Activated naive CD4-positive, alpha-beta T cell treated with anti-CD3 and anti-CD28 coated beads, Interleukin-2, amount 50 U/mL, for 72 hours (primary cell): ENCODE measurements at regions not wholly inside any gene's neighbourhood (a gene's known extent, or its start where the extent isn't known, plus 50 kb on each side); places are given as distances from the start of the nearest gene placed in this dataset.
"Not testable (repeated sequence)": the region's sequence is repeated elsewhere in the genome, so short reads cannot be mapped to it uniquely, and the experiment has no call there.

Experiments
- ATAC-seq, 2 donors: fragments of 150-1000 bp; cut with Tn5 transposase; 2 replicates each; pipeline ENCODE4 v1.10.0; 2021; ENCODE audit warnings: mild to moderate bottlenecking in 2 of 2, moderate library complexity in 2 of 2
- DNase-seq, 2 donors: peaks; one replicate each; pipeline ENCODE4 v3.0.0; 2021 to 2022; ENCODE audit warnings: low spot score in 2 of 2
- H3K27ac Mint-ChIP-seq, 2 donors: one replicate each; pipeline ENCODE4 v1.8.0; 2022; ENCODE audit warnings: mild to moderate bottlenecking in 2 of 2, mixed read lengths in 2 of 2
- H3K36me3 Mint-ChIP-seq, 2 donors: one replicate each; pipeline ENCODE4 v1.8.0; 2022; ENCODE audit warnings: mixed read lengths in 2 of 2
- H3K9me3 Mint-ChIP-seq, 2 donors: one replicate each; pipeline ENCODE4 v1.8.0; 2022; ENCODE audit warnings: mixed read lengths in 2 of 2

DNA sequence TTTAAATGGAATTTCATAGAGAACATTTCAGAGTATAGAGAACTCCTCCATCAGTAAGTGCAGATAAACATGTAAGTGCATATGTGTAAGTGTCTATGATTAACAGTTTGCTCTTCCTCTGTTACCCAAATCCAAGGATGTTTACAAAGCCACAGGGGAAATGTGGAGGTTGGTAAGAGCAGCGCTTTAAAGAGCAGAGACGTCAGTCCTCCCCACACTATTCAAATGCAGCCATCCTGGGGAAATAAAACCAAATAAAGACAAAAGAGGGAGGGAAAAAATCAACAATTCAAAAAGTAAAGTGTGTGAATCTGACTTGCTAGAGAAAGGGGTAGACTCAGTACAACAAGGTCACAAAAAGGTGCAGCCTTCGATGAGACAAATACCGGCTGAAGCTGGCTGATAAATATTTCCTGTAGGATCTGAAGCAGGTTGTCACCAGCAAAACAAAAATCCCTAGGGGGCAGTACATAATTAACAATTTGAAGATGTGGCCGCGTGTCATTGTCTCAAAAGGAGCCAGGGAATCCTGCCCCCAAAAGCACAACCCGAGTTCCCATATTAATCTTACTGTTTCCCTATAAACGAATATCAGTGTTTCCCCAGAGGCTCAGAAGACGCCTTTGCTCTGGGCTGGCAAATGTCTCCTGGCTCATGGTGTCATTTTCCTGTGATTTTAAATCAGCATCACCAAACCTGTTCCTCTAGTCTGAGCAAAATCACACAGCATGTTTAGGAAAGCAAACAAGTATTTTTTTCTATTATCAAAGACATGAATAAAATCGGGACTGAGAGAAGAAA is 216.5 kb downstream of the CDCA7 start:
- H3K36me3 Mint-ChIP-seq: peaks cover 0 to 7% of the 10 kb centered on the region in 2 donors
- ATAC-seq: no peak

DNA sequence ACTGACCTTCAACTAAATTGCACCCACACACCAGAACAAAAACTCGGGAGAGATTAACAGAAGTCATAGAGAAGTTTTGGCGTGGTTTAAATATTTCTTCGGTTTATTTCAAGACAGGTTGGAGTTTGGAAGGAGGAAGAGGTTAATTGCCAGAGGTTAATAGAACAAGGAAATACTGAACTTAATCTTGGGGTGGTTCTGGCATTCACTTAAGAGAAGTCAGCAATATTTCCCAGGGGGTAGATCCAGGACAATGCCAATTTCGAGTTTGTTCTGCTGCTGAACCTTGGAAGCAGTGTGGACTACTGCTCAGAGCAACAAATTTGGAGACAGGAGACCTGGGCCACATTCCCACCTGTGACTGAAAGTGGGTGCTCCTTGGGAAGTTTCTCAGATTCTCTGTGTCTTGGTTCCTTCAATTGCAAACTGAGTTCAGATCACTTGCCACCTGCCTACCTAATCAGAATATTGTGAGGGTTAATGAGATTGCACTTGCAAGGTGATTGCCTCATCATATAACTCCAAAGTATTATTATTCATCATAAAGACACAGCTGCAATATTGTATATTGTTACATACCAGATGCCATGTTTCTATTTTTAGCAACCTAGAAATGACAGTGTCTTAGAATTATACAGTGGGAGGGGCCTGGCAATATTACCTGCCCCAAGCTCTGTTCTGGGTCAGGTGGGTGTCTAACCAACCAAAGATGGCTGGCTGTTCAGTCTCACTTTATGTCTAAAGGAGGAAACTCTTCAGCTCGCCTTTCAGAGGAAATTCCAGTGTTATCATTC is 217.4 kb downstream of the CDCA7 start:
- ATAC-seq: no peak
- Mint-ChIP-seq H3K27ac (no peak overlapping the region), H3K9me3 (peaks cover 4 to 5% of the 10 kb centered on the region in 2 donors), H3K36me3 (peaks cover 0 to 7% of the 10 kb centered on the region in 2 donors)
- DNase-seq: no peak

More for the DNA sequence above, 216.5 kb downstream of the CDCA7 start:
- H3K27ac Mint-ChIP-seq: no peak overlapping the region
- no peak for DNase-seq
- H3K9me3 Mint-ChIP-seq: peaks cover 4 to 5% of the 10 kb centered on the region in 2 donors

- ATAC-seq: no peak
- peaks cover 0 to 7% of the 10 kb centered on the region in 2 donors for H3K36me3 Mint-ChIP-seq
- DNase-seq: no peak
- no peak overlapping the region for H3K27ac Mint-ChIP-seq
- peaks cover 4 to 5% of the 10 kb centered on the region in 2 donors for H3K9me3 Mint-ChIP-seq
Observed at GRCh38 chr2:173572848-173573247, 218.2 kb downstream of the CDCA7 start.

GRCh38 chr2:173573782-173574181 is 219.1 kb downstream of the CDCA7 start:
- not testable (repeated sequence) for H3K9me3 Mint-ChIP-seq

GRCh38 chr2:173574324-173575112 is 219.8 kb downstream of the CDCA7 start:
- Mint-ChIP-seq H3K36me3 (peaks cover 0 to 7% of the 10 kb centered on the region in 2 donors), H3K9me3 (peaks cover 4 to 5% of the 10 kb centered on the region in 2 donors), H3K27ac (no peak overlapping the region)
- ATAC-seq (no peak), DNase-seq (no peak)

More at GRCh38 chr2:173573782-173574181, 219.1 kb downstream of the CDCA7 start:
- not testable (repeated sequence) for H3K36me3 Mint-ChIP-seq, ATAC-seq, H3K27ac Mint-ChIP-seq, DNase-seq

GRCh38 chr2:173578404-173579107 is 223.9 kb downstream of the CDCA7 start:
- ATAC-seq (no peak), DNase-seq (no peak)
- H3K27ac Mint-ChIP-seq: no peak overlapping the region
- peaks cover 4 to 5% of the 10 kb centered on the region in 2 donors for H3K9me3 Mint-ChIP-seq
- peaks cover 0 to 7% of the 10 kb centered on the region in 2 donors for H3K36me3 Mint-ChIP-seq

- Mint-ChIP-seq H3K36me3 (peaks cover 0 to 6% of the 10 kb centered on the region in 2 donors), H3K9me3 (peaks cover 4 to 5% of the 10 kb centered on the region in 2 donors), H3K27ac (no peak overlapping the region)
- no peak for ATAC-seq
- no peak for DNase-seq
Observed at GRCh38 chr2:173580351-173580750, 225.7 kb downstream of the CDCA7 start.

GRCh38 chr2:173580956-173581355 is 226.3 kb downstream of the CDCA7 start:
- Mint-ChIP-seq H3K36me3 (peaks cover 0 to under 1% of the 10 kb centered on the region in 2 donors), H3K27ac (no peak overlapping the region), H3K9me3 (no peaks in the 10 kb centered on the region)
- DNase-seq (no peak), ATAC-seq (no peak)

DNA sequence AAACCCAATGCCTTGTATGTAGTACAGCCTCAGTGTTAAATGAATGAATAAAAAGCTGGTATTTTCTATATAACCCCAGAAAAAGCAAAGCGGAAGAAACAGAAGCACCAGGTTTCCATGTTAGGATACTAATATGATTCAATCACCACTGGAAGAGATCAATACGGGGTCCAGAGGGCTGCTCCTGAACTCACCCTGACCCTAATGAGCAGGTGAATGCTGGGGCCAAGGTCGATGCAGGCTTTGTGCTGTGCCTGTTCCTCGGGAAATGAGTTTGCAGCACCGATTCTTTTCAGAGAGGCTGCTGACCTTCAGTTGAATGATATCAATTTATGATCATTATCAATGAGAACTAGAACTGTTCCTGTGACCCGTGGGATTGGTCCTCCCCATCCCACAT is 228.5 kb downstream of the CDCA7 start:
- H3K36me3 Mint-ChIP-seq: no peaks in the 10 kb centered on the region
- no peak overlapping the region for H3K27ac Mint-ChIP-seq
- no peak for DNase-seq
- ATAC-seq: no peak
- no peaks in the 10 kb centered on the region for H3K9me3 Mint-ChIP-seq

- ATAC-seq (no peak), DNase-seq (no peak)
- Mint-ChIP-seq H3K36me3 (no peaks in the 10 kb centered on the region), H3K27ac (no peak overlapping the region), H3K9me3 (no peaks in the 10 kb centered on the region)
Observed at GRCh38 chr2:173584000-173584399, 229.3 kb downstream of the CDCA7 start.

GRCh38 chr2:173584676-173585458 is 230.2 kb downstream of the CDCA7 start:
- no peak for ATAC-seq
- Mint-ChIP-seq H3K27ac (no peak overlapping the region), H3K9me3 (no peaks in the 10 kb centered on the region), H3K36me3 (no peaks in the 10 kb centered on the region)
- no peak for DNase-seq

DNA sequence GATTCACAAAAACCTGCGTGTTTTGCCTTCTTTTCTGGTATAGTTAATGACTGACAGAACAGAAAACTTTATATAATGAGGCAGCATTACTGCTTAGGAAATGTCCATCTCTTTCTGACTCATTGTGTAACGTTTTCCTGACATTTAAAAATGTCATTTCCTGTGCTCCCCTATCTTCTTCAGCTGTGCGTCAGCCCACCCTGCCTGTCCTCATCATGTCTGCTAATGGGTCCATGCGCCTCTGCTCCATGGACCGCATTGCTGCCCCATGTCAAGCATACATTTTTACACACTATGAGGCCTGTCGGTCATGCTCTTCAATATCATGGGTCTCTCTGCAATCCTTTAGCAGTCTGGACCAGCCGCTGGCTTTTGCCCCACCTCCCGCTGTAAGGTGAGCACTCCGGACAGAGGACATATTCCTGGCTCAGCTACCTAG is 234.3 kb downstream of the CDCA7 start:
- peaks cover 0 to 6% of the 10 kb centered on the region in 2 donors for H3K36me3 Mint-ChIP-seq
- H3K9me3 Mint-ChIP-seq: peaks cover 11 to 12% of the 10 kb centered on the region in 2 donors
- H3K27ac Mint-ChIP-seq: no peak overlapping the region
- no peak for ATAC-seq
- DNase-seq: no peak

GRCh38 chr2:173589604-173590275 is 235.1 kb downstream of the CDCA7 start:
- Mint-ChIP-seq H3K9me3 (peaks cover 11 to 13% of the 10 kb centered on the region in 2 donors), H3K36me3 (peaks cover 0 to 6% of the 10 kb centered on the region in 2 donors), H3K27ac (no peak overlapping the region)
- no peak for DNase-seq
- no peak for ATAC-seq

DNA sequence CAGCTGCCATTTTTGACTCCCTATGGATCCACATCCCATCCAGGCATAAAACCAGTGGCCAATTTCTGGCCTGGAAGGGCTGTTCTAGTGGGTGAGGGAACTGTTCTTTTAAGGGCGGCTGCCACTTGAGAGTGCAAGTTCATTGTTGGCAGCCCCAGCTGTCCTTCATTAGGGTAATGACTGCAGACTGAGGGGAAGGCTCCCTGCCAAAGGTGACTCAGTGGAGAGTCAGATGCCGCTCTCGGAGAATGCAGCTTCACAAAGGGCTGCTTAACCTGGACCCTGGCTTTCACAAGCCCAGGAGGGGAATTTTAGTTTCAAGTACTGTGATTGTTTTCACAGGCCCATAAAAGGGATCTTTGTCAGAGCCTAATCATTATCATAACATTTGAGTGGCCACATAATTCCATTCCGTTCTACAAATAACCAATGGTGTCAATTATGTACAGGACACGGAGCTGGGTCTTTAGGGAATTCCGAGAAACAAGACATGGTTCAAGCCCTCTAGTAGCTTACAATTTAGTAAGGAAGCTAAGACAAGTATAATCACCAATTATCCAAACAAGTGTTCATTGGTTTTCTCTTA is 235.7 kb downstream of the CDCA7 start:
- Mint-ChIP-seq H3K36me3 (peaks cover 0 to 6% of the 10 kb centered on the region in 2 donors), H3K27ac (no peak overlapping the region), H3K9me3 (peaks cover 11 to 13% of the 10 kb centered on the region in 2 donors)
- DNase-seq: no peak
- no peak for ATAC-seq

DNA sequence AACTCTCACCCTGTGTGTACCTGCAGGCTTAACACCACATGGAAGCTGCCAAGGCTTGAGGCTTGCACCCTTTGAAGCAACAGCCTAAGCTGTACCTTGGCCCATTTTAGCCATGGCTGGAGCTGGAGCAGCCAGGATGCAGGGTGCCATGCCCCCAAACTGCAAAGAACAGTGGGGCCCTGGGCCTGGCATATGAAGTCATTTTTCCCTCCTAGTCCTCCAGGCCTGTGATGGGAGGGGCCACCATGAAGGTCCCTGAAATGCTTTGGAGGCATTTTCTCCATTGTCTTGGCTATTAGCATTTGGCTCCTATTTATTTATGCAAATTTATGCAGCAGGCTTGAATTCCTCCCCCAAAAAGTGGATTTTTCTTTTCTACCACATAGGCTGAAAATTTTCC is 238.4 kb downstream of the CDCA7 start:
- ATAC-seq: no peak
- DNase-seq: no peak
- H3K27ac Mint-ChIP-seq: no peak overlapping the region
- H3K36me3 Mint-ChIP-seq: peaks cover 0 to 6% of the 10 kb centered on the region in 2 donors
- peaks cover 11 to 13% of the 10 kb centered on the region in 2 donors for H3K9me3 Mint-ChIP-seq
